Small intestine (tissue), 7 donors: ENCODE measurements at regions not wholly inside any gene's neighbourhood (a gene's known extent, or its start where the extent isn't known, plus 50 kb on each side); places are given as distances from the start of the nearest gene placed in this dataset.

Experiments
- DNase-seq, 2 donors: peaks; one replicate each; pipeline versions ENCODE4 v3.0.0 to v3.0.0-alpha.2; 2013
- FAIRE-seq: peaks from 2 replicates; lab custom pipeline; 2012; peaks lifted over from hg19 to GRCh38; lab: Jason Lieb, UNC
- H3K27ac ChIP-seq, 3 donors: one replicate each; pipeline ENCODE4 v1.5.1; 2013; ENCODE audit warnings: low read length in 2 of 3, mild to moderate bottlenecking in 2 of 3, control low read depth in 1 of 3, inconsistent platforms in 1 of 3, low read depth in 1 of 3, moderate library complexity in 1 of 3
- H3K27me3 ChIP-seq, 3 donors: one replicate each; pipeline ENCODE4 v1.6.1; 2013; ENCODE audit warnings: low read length in 3 of 3, inconsistent platforms in 1 of 3; ENCODE audit not compliant: control insufficient read depth in 3 of 3, insufficient read depth in 3 of 3
- H3K36me3 ChIP-seq, 3 donors: one replicate each; pipeline ENCODE4 v1.6.1; 2013; ENCODE audit warnings: low read length in 3 of 3, inconsistent platforms in 1 of 3, low read depth in 1 of 3, mild to moderate bottlenecking in 1 of 3, moderate library complexity in 1 of 3; ENCODE audit not compliant: control insufficient read depth in 3 of 3, insufficient read depth in 2 of 3
- H3K4me1 ChIP-seq, 3 donors: one replicate each; pipeline ENCODE4 v1.6.1; 2013; ENCODE audit warnings: low read length in 2 of 3, inconsistent platforms in 1 of 3, low read depth in 1 of 3, mild to moderate bottlenecking in 1 of 3, moderate library complexity in 1 of 3; ENCODE audit not compliant: control insufficient read depth in 3 of 3, insufficient read depth in 2 of 3
- H3K4me3 ChIP-seq, 3 donors: one replicate each; pipeline ENCODE4 v1.5.1; 2013; ENCODE audit warnings: low read length in 3 of 3, control low read depth in 1 of 3, inconsistent platforms in 1 of 3, low read depth in 1 of 3, mild to moderate bottlenecking in 1 of 3, moderate library complexity in 1 of 3
- H3K9me3 ChIP-seq, 2 donors: one replicate each; pipeline ENCODE4 v1.6.1; 2013; ENCODE audit warnings: low read depth in 1 of 2, low read length in 1 of 2; ENCODE audit not compliant: control insufficient read depth in 2 of 2, insufficient read depth in 1 of 2
- WGBS, 3 donors: extraction: QIAGEN DNeasy Blood & Tissue Kit; methylation state at CpG; one replicate each; pipeline ENCODE4 v1.1.7; 2013; 5-methylcytosine and 5-hydroxymethylcytosine counted together
- donor health status: healthy with polysubstance abuse.
- donor health status: control.
- donor health status: control.
- donor health status: Bipolar disorder and iron deficiency.
- donor health status: healthy.

DNA sequence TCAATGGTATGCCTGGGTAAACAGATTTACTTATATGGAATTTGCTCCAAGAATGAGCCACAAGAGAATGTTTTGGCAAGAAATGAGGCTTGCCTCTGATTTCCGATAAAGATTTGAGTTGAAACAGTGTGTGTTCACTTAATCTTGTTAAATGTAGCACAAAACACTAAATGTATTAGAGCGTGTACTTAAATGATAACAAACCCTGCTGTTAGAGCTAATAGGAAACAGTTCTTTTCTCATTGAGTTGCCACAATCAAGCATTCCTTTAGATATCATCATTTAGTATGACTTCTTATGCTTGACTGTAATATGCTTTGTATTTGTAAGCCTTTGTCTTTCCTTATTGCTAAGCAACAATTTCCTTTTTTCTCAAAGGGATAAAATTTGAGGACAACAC lies 353.6 kb upstream of the ZNF717 start:
- no peak for FAIRE-seq
- WGBS, 3 donors = 42 to 56% (median 51%) methylated on average over 2 of the region's 2 CpGs

DNA sequence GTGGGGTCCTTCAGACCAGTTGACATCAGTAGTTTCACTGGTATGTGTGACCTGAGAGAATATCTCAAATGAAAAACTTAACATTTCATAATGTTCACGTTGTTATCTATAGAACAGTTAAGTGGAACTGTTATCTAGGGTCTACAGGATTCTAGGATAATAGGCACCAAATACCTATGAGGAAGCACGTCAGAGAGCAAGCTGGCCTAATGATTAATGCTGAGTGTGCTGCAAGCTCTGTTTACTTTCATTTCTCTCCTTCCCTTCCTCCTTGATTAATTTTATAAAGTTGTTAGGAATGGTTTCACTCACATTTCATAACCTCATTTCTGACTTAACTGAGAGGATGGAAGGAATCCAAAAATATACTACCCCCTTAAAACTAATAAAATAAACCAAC lies 362.5 kb upstream of the ZNF717 start:
- WGBS, 3 donors = 9 to 53% (median 21%) methylated on average over 2 of the region's 2 CpGs
- no peak for FAIRE-seq

More for the DNA sequence above, 353.6 kb upstream of the ZNF717 start:
- Histone ChIP-seq H3K4me3 (no peak overlapping the region), H3K4me1 (no peaks in the 10 kb centered on the region), H3K27ac (no peak overlapping the region), H3K9me3 (no peaks in the 10 kb centered on the region), H3K27me3 (peaks cover 0 to 2% (median 0%) of the 10 kb centered on the region in 3 donors), H3K36me3 (no peaks in the 10 kb centered on the region)
- no peak for DNase-seq

DNA sequence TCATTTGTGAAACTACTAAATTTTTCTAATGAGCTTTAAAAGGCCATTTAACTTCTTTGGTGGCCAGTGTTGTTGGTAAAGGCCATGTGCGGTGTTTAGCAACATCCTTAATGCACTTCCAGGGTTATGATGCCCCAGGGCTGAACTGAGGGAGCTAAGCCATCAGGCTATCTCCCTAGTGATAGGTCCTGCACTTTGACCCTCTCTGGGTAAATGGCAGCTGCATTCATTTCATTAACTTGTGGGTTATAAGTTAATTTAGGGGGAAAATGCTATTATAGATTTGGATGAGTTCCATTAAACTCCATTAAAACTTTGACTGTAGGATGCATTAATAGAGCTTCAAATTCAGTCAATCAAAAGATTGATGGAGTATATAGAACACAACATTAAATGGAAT lies 366.7 kb upstream of the ZNF717 start:
- peaks cover 0 to 3% of the 10 kb centered on the region in 2 donors for H3K9me3 ChIP-seq
- H3K27ac ChIP-seq = no peak overlapping the region
- no peaks in the 10 kb centered on the region for H3K4me1 ChIP-seq
- WGBS, 3 donors = 67 to 91% (median 89%) methylated on average over 1 of the region's 1 CpG
- DNase-seq (no peak), FAIRE-seq (no peak)
- no peaks in the 10 kb centered on the region for H3K27me3 ChIP-seq
- no peaks in the 10 kb centered on the region for H3K36me3 ChIP-seq
- no peak overlapping the region for H3K4me3 ChIP-seq

More for the DNA sequence above, 362.5 kb upstream of the ZNF717 start:
- DNase-seq = no peak
- no peak overlapping the region for H3K4me3 ChIP-seq
- no peak overlapping the region for H3K27ac ChIP-seq
- H3K36me3 ChIP-seq = no peaks in the 10 kb centered on the region
- no peaks in the 10 kb centered on the region for H3K27me3 ChIP-seq
- peaks cover 0 to 3% of the 10 kb centered on the region in 2 donors for H3K9me3 ChIP-seq
- no peaks in the 10 kb centered on the region for H3K4me1 ChIP-seq

DNA sequence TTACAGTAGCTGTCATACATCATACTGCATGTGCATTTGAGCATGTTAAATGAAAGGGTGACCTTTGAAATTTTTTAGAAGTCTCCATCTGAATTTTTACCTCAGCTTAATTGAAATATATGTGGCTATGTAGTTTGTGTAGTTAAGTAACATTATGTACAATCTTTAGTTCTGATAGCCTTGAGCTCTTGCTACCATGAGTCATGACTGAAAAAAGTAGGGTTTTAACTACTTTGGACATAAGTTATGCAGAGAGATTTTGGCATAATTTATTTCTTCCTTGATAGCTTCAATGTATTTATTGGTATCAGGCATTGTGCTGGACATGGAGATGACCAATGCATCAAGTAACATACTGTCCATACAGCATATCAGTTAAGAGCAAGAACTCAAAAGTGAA lies 376.5 kb upstream of the ZNF717 start:
- Histone ChIP-seq H3K9me3 (peaks cover 0 to 2% of the 10 kb centered on the region in 2 donors), H3K4me3 (no peak overlapping the region), H3K27ac (no peak overlapping the region), H3K36me3 (no peaks in the 10 kb centered on the region), H3K4me1 (no peaks in the 10 kb centered on the region), H3K27me3 (no peaks in the 10 kb centered on the region)
- FAIRE-seq = no peak
- DNase-seq = no peak

DNA sequence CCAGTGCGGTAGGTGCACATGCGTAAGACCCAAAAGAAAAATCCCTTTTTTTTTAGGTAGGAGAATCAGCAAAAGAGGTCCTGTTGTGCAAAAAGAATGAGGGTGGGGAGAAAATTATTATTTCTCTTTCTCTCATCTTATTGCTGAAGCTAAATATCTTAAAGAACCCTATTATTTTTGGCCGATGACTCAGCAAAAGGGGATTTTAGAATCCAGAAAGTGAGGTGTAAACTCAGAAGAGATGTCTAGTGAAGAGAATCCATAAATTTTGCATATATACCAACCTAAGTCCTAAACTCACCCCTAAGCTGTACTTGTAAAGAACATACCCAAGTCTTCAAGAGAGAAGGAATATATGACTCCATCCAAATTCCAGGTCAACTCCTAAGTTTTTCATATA lies 386.3 kb upstream of the ZNF717 start:
- FAIRE-seq (no peak), DNase-seq (no peak)
- no peaks in the 10 kb centered on the region for H3K4me1 ChIP-seq
- H3K27me3 ChIP-seq = no peaks in the 10 kb centered on the region
- no peak overlapping the region for H3K4me3 ChIP-seq
- H3K27ac ChIP-seq = no peak overlapping the region
- WGBS, 3 donors = 65 to 97% (median 84%) methylated on average over 3 of the region's 3 CpGs
- H3K9me3 ChIP-seq = no peaks in the 10 kb centered on the region
- no peaks in the 10 kb centered on the region for H3K36me3 ChIP-seq

DNA sequence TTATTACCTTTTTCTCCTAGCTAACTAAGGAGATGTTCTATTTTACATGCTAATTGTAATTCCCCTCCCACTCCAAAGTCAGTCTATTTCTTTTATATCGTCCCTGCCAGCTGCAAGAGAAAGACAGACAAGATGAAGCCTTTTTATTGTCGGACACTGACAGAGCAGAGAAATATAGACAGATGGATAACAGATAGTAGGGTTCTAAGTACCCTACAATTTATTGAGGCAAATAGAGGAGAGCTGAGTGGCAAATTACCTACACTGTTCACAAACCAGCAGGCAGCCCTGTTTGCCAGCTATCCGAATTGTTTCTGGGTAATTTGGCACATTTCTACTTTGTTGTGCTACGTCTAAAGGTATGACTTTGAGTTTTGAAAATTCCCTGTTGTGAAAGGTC lies 392.3 kb upstream of the ZNF717 start:
- DNase-seq = no peak
- FAIRE-seq = no peak
- H3K9me3 ChIP-seq = no peaks in the 10 kb centered on the region
- no peak overlapping the region for H3K4me3 ChIP-seq
- no peak overlapping the region for H3K27ac ChIP-seq
- WGBS, 3 donors = 80 to 84% (median 83%) methylated on average over 4 of the region's 4 CpGs
- H3K36me3 ChIP-seq = no peaks in the 10 kb centered on the region
- H3K4me1 ChIP-seq = no peaks in the 10 kb centered on the region
- no peaks in the 10 kb centered on the region for H3K27me3 ChIP-seq

DNA sequence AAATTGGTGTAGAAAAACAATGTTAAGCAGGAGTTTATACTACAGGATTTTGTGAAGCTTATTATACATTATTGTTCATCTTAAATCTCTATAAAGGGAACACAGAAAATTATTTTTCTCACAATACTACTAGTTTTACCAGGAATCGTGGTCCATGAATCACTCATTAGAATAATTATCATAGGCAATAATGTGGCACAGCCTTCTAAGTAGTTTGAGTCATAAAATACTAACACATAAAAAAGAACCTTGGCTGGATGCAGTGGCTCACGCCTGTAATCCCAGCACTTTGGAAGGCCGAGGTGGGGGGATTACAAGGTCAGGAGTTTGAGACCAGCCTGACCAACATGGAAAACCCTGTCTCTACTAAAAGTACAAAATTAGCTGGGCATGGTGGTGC lies 393.1 kb upstream of the ZNF717 start:
- Histone ChIP-seq H3K27me3 (no peaks in the 10 kb centered on the region), H3K9me3 (no peaks in the 10 kb centered on the region), H3K4me1 (no peaks in the 10 kb centered on the region), H3K36me3 (no peaks in the 10 kb centered on the region), H3K27ac (no peak overlapping the region), H3K4me3 (no peak overlapping the region)
- WGBS, 3 donors = 67 to 83% (median 72%) methylated on average over 3 of the region's 3 CpGs
- no peak for DNase-seq
- no peak for FAIRE-seq

DNA sequence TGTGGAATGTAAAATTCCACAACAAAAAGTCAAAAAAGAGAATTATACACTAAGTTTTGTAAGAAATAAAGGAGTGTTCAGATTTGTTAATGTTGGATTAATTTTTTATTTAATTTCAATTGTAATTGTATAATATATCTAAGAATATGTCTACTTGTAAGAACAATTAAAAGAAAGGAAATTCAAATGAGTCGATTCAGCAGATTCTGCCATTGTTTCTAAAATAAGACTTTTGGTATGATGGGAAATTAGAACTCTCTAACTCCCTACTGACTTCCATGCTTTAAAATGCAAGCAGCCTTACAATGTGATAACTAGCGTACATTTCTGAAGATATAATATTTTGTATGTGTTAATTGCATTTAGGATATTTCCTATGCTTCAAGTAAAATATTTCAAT lies 395.9 kb upstream of the ZNF717 start:
- H3K27ac ChIP-seq = no peak overlapping the region
- 77 to 84% (median 83%) methylated on average over 2 of the region's 2 CpGs for WGBS, 3 donors
- H3K27me3 ChIP-seq = no peaks in the 10 kb centered on the region
- no peak overlapping the region for H3K4me3 ChIP-seq
- no peaks in the 10 kb centered on the region for H3K9me3 ChIP-seq
- no peaks in the 10 kb centered on the region for H3K36me3 ChIP-seq
- no peaks in the 10 kb centered on the region for H3K4me1 ChIP-seq
- no peak for FAIRE-seq
- no peak for DNase-seq

DNA sequence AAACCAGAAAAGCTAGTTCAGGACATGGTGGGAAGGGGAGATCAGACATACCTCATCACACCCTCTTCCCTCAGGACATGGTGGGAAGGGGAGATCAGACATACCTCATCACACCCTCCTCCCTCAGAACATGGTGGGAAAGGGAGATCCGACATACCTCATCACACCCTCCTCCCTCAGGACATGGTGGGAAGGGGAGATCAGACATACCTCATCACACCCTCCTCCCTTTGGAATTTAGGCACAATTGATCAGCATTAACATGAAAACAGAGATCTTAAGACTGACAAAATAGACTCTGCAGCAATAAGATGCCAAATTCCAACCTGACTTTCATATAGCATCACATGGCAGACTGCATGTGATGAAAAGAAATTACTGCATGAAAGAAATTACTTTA lies 412.7 kb upstream of the ZNF717 start:
- 74 to 100% (median 93%) methylated on average over 1 of the region's 1 CpG for WGBS, 3 donors
- no peaks in the 10 kb centered on the region for H3K9me3 ChIP-seq
- no peaks in the 10 kb centered on the region for H3K36me3 ChIP-seq
- no peak overlapping the region for H3K27ac ChIP-seq
- no peaks in the 10 kb centered on the region for H3K4me1 ChIP-seq
- H3K27me3 ChIP-seq = no peaks in the 10 kb centered on the region
- H3K4me3 ChIP-seq = no peak overlapping the region
- DNase-seq (no peak), FAIRE-seq (no peak)
